SK-N-SH (cell line): ENCODE measurements at regions not wholly inside any gene's neighbourhood (a gene's known extent, or its start where the extent isn't known, plus 50 kb on each side); places are given as distances from the start of the nearest gene placed in this dataset.
"Not testable (repeated sequence)": the region's sequence is repeated elsewhere in the genome, so short reads cannot be mapped to it uniquely, and the experiment has no call there.

ENCODE experiments used
- CTCF ChIA-PET: fragments of 300-600, 350-600 bp; formaldehyde crosslinking; extraction: SDS; loops from one replicate; lab custom pipeline; 2021; lab: Yijun Ruan, JAX
- POLR2A ChIA-PET: fragments of 350-600 bp; sonication (Branson Sonifier 250); formaldehyde crosslinking; extraction: SDS; loops from one replicate; lab custom pipeline; 2020; ENCODE audit warnings: antibody characterized with exemption, inconsistent platforms; lab: Yijun Ruan, JAX
- DNase-seq: peaks from one replicate; pipeline ENCODE4 v3.0.0; 2012
- H2AFZ ChIP-seq: fragments of 200-600 bp; sonication (generic); 2 replicates; pipeline ENCODE4 v1.8.1; 2016; ENCODE audit warnings: antibody characterized with exemption, mild to moderate bottlenecking, low read depth
- H3F3A ChIP-seq: fragments of 200-600 bp; sonication (generic); replicated peaks from 2 replicates; pipeline ENCODE3; 2016; ENCODE audit warnings: antibody characterized with exemption, mild to moderate bottlenecking; ENCODE audit not compliant: insufficient read depth
- H3K27ac ChIP-seq, 2 experiments: fragments of 200-500 bp in 1 of 2; fragments of 200-600 bp in 1 of 2; sonication (Bioruptor generic) in 1 of 2; sonication (generic), shearing (Covaris generic) in 1 of 2; 2 replicates each; pipeline versions ENCODE4 v1.5.1 to v1.6.1; 2014 to 2016; ENCODE audit warnings: low read depth in 2 of 2, inconsistent platforms in 1 of 2, low read length in 1 of 2, mild to moderate bottlenecking in 1 of 2, mixed read lengths in 1 of 2
- H3K27me3 ChIP-seq: fragments of 200-600 bp; sonication (generic), shearing (Covaris generic); 2 replicates; pipeline ENCODE4 v1.6.1; 2016; ENCODE audit warnings: mixed run types; ENCODE audit not compliant: insufficient read depth
- H3K36me3 ChIP-seq, 2 experiments: fragments of 200-500 bp in 1 of 2; fragments of 200-600 bp in 1 of 2; sonication (Bioruptor generic) in 1 of 2; sonication (generic) in 1 of 2; replicated peaks in 1 of 2; 2 replicates each; pipeline versions ENCODE3 to v1.5.1; 2014 to 2016; ENCODE audit warnings: low read length in 1 of 2, mild to moderate bottlenecking in 1 of 2; ENCODE audit not compliant: insufficient read depth in 2 of 2, control insufficient read depth in 1 of 2
- H3K4me1 ChIP-seq, 2 experiments: fragments of 200-500 bp in 1 of 2; fragments of 200-600 bp in 1 of 2; sonication (Bioruptor generic) in 1 of 2; sonication (generic), shearing (Covaris generic) in 1 of 2; 2 replicates each; pipeline versions ENCODE4 v1.5.1 to v1.6.1; 2014 to 2016; ENCODE audit warnings: low read depth in 1 of 2, low read length in 1 of 2, mixed run types in 1 of 2; ENCODE audit not compliant: insufficient read depth in 2 of 2, control insufficient read depth in 1 of 2
- H3K4me2 ChIP-seq: fragments of 200-600 bp; sonication (generic), shearing (Covaris generic); 2 replicates; pipeline ENCODE4 v1.6.1; 2017; ENCODE audit warnings: mixed run types
- H3K4me3 ChIP-seq, 2 experiments: fragments of 200-500 bp in 1 of 2; fragments of 200-600 bp in 1 of 2; sonication (Bioruptor generic) in 1 of 2; sonication (generic), shearing (Covaris generic) in 1 of 2; 2 replicates each; pipeline versions ENCODE4 v1.5.1 to v1.8.1; 2014 to 2016; ENCODE audit warnings: low read depth in 2 of 2, inconsistent platforms in 1 of 2, low read length in 1 of 2, mild to moderate bottlenecking in 1 of 2, mixed read lengths in 1 of 2, moderate library complexity in 1 of 2
- H3K79me2 ChIP-seq: fragments of 200-600 bp; sonication (generic); 2 replicates; pipeline ENCODE4 v1.8.1; 2017; ENCODE audit warnings: mild to moderate bottlenecking; ENCODE audit not compliant: insufficient read depth
- H3K9ac ChIP-seq: fragments of 200-600 bp; sonication (generic); 2 replicates; pipeline ENCODE4 v1.6.1; 2017; ENCODE audit warnings: mixed run types
- H3K9me2 ChIP-seq: fragments of 200-600 bp; sonication (generic); 2 replicates; pipeline ENCODE4 v1.6.1; 2017; ENCODE audit warnings: mixed run types
- H3K9me3 ChIP-seq: fragments of 200-600 bp; sonication (generic); 2 replicates; pipeline ENCODE4 v1.6.1; 2017; ENCODE audit warnings: mixed run types, mild to moderate bottlenecking, moderate library complexity
- H4K20me1 ChIP-seq: fragments of 200-600 bp; sonication (generic); 2 replicates; pipeline ENCODE4 v1.6.1; 2017; ENCODE audit warnings: mild to moderate bottlenecking, mixed run types; ENCODE audit not compliant: insufficient read depth
- ELF1 ChIP-seq: IDR thresholded peaks from 2 replicates; pipeline ENCODE4 v1.4.0; 2012
- EZH2phosphoT487 ChIP-seq: fragments of 200-600 bp; sonication (generic); IDR thresholded peaks from 2 replicates; pipeline ENCODE4 v1.6.1; 2017; ENCODE audit warnings: low read depth, mixed run types, mild to moderate bottlenecking, antibody characterized with exemption, moderate library complexity, borderline replicate concordance
- FOSL2 ChIP-seq: IDR thresholded peaks from 2 replicates; pipeline ENCODE4 v1.4.0; 2012; ENCODE audit warnings: low read depth, mild to moderate bottlenecking, moderate library complexity, borderline replicate concordance
- FOXJ3 ChIP-seq: sonication (generic); formaldehyde crosslinking; IDR thresholded peaks from 2 replicates; pipeline ENCODE4 v1.5.1; 2020; ENCODE audit warnings: mild to moderate bottlenecking, missing genetic modification reagents
- FOXM1 ChIP-seq: IDR thresholded peaks from 2 replicates; pipeline ENCODE4 v1.4.0; 2012; ENCODE audit warnings: low read depth, mild to moderate bottlenecking
- GATA2 ChIP-seq: sonication (generic); formaldehyde crosslinking; IDR thresholded peaks from 2 replicates; pipeline ENCODE4 v1.5.0; 2020; ENCODE audit warnings: mild to moderate bottlenecking, missing genetic modification reagents
- NRF1 ChIP-seq: IDR thresholded peaks from 2 replicates; pipeline ENCODE4 v1.6.1; 2012; ENCODE audit warnings: low read depth, mild to moderate bottlenecking, low read length
- POLR2AphosphoS5 ChIP-seq: IDR thresholded peaks from 2 replicates; pipeline ENCODE4 v1.6.1; 2012; ENCODE audit warnings: low read depth, low read length
- RFX5 ChIP-seq: IDR thresholded peaks from 2 replicates; pipeline ENCODE4 v1.6.1; 2012; ENCODE audit warnings: mild to moderate bottlenecking, improper control_type of control experiment, low read length
- SIN3A ChIP-seq: IDR thresholded peaks from 2 replicates; pipeline ENCODE4 v1.6.1; 2012; ENCODE audit warnings: low read depth, mild to moderate bottlenecking, low read length, moderate library complexity, borderline replicate concordance
- SMC3 ChIP-seq: IDR thresholded peaks from 2 replicates; pipeline ENCODE4 v1.6.1; 2012; ENCODE audit warnings: low read depth, low read length, improper control_type of control experiment
- TCF12 ChIP-seq: IDR thresholded peaks from 2 replicates; pipeline ENCODE4 v1.4.0; 2012
- TEAD4 ChIP-seq: IDR thresholded peaks from 2 replicates; pipeline ENCODE4 v1.4.0; 2012; ENCODE audit warnings: mild to moderate bottlenecking, borderline replicate concordance; ENCODE audit not compliant: insufficient read depth
- YY1 ChIP-seq: IDR thresholded peaks from 2 replicates; pipeline ENCODE4 v1.4.0; 2012; ENCODE audit warnings: low read depth, mild to moderate bottlenecking
- WGBS: methylation state at CpG from one replicate; pipeline ENCODE4 v1.1.6; 2017; ENCODE audit warnings: low lambda C conversion rate; 5-methylcytosine and 5-hydroxymethylcytosine counted together
- TF ChIP-seq, protein P1 (sequence below): IDR thresholded peaks from 2 replicates; pipeline ENCODE4 v1.6.1; 2012; ENCODE audit warnings: mild to moderate bottlenecking, low read depth, low read length, moderate library complexity
- TF ChIP-seq, protein P2 (sequence below): IDR thresholded peaks from 2 replicates; pipeline ENCODE4; 2012
- TF ChIP-seq, protein P3 (sequence below): fragments of 200-600 bp; sonication (generic); IDR thresholded peaks from 2 replicates; pipeline ENCODE4 v1.6.1; 2017; ENCODE audit warnings: antibody characterized with exemption, mild to moderate bottlenecking, moderate library complexity
- TF ChIP-seq, protein P4 (sequence below): IDR thresholded peaks from 2 replicates; pipeline ENCODE4 v1.4.0; 2012; ENCODE audit warnings: low read depth
- TF ChIP-seq, protein P5 (sequence below): IDR thresholded peaks from 2 replicates; pipeline ENCODE4 v1.4.0; 2012; ENCODE audit warnings: low read depth, borderline replicate concordance

DNA sequence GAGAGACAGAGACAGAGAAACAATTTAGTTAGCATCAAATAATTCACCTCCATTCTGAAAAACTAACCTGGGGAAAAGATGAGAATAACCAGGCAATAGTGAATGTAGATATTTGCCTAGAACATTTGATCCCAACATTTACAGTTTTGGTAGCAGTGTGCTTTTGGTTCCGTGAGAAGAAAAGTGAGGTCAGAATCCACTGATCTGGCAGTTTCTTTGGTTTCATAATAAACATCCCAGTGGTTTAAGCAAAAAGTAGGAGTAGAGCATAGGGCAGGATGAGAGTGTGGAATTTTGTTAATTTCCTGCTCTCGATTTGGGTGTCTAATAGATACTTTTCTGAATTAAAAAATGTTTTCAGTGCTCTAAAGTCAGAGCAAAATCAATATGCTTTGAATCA, 887.0 kb downstream of the NR2F1-AS1 start:
- no peaks in the 10 kb centered on the region for H3K36me3 ChIP-seq
- no peak overlapping the region for H3K9ac ChIP-seq
- H3K79me2 ChIP-seq: no peaks in the 10 kb centered on the region
- H2AFZ ChIP-seq: no peak overlapping the region
- ChIA-PET CTCF (no interaction called here), POLR2A (no interaction called here)
- no peaks in the 10 kb centered on the region for H3K27me3 ChIP-seq
- H3K4me2 ChIP-seq: no peak overlapping the region
- H3K9me2 ChIP-seq: no peaks in the 10 kb centered on the region
- no peaks in the 10 kb centered on the region for H4K20me1 ChIP-seq
- no peak overlapping the region for H3K4me3 ChIP-seq
- WGBS: 89% methylated on average over 2 of the region's 2 CpGs
- no peak for TF ChIP-seq SMC3
- TF ChIP-seq EZH2phosphoT487: no peak
- no peak for TF ChIP-seq TEAD4
- no peak for TF ChIP-seq FOXJ3 (CRISPR knock-in tag)
- TF ChIP-seq, protein P1, sequence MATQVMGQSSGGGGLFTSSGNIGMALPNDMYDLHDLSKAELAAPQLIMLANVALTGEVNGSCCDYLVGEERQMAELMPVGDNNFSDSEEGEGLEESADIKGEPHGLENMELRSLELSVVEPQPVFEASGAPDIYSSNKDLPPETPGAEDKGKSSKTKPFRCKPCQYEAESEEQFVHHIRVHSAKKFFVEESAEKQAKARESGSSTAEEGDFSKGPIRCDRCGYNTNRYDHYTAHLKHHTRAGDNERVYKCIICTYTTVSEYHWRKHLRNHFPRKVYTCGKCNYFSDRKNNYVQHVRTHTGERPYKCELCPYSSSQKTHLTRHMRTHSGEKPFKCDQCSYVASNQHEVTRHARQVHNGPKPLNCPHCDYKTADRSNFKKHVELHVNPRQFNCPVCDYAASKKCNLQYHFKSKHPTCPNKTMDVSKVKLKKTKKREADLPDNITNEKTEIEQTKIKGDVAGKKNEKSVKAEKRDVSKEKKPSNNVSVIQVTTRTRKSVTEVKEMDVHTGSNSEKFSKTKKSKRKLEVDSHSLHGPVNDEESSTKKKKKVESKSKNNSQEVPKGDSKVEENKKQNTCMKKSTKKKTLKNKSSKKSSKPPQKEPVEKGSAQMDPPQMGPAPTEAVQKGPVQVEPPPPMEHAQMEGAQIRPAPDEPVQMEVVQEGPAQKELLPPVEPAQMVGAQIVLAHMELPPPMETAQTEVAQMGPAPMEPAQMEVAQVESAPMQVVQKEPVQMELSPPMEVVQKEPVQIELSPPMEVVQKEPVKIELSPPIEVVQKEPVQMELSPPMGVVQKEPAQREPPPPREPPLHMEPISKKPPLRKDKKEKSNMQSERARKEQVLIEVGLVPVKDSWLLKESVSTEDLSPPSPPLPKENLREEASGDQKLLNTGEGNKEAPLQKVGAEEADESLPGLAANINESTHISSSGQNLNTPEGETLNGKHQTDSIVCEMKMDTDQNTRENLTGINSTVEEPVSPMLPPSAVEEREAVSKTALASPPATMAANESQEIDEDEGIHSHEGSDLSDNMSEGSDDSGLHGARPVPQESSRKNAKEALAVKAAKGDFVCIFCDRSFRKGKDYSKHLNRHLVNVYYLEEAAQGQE: no peak
- TF ChIP-seq POLR2AphosphoS5: no peak
- no peak for TF ChIP-seq FOXM1
- TF ChIP-seq, protein P2, sequence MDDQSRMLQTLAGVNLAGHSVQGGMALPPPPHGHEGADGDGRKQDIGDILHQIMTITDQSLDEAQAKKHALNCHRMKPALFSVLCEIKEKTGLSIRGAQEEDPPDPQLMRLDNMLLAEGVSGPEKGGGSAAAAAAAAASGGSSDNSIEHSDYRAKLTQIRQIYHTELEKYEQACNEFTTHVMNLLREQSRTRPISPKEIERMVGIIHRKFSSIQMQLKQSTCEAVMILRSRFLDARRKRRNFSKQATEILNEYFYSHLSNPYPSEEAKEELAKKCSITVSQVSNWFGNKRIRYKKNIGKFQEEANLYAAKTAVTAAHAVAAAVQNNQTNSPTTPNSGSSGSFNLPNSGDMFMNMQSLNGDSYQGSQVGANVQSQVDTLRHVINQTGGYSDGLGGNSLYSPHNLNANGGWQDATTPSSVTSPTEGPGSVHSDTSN: no peak
- TF ChIP-seq, protein P3, sequence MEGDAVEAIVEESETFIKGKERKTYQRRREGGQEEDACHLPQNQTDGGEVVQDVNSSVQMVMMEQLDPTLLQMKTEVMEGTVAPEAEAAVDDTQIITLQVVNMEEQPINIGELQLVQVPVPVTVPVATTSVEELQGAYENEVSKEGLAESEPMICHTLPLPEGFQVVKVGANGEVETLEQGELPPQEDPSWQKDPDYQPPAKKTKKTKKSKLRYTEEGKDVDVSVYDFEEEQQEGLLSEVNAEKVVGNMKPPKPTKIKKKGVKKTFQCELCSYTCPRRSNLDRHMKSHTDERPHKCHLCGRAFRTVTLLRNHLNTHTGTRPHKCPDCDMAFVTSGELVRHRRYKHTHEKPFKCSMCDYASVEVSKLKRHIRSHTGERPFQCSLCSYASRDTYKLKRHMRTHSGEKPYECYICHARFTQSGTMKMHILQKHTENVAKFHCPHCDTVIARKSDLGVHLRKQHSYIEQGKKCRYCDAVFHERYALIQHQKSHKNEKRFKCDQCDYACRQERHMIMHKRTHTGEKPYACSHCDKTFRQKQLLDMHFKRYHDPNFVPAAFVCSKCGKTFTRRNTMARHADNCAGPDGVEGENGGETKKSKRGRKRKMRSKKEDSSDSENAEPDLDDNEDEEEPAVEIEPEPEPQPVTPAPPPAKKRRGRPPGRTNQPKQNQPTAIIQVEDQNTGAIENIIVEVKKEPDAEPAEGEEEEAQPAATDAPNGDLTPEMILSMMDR: no peak
- TF ChIP-seq RFX5: no peak
- TF ChIP-seq GATA2: no peak
- no peak for TF ChIP-seq NRF1
- TF ChIP-seq SIN3A: no peak
- TF ChIP-seq TCF12: no peak
- no peak for TF ChIP-seq FOSL2
- TF ChIP-seq YY1: no peak
- TF ChIP-seq, protein P4, sequence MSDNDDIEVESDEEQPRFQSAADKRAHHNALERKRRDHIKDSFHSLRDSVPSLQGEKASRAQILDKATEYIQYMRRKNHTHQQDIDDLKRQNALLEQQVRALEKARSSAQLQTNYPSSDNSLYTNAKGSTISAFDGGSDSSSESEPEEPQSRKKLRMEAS: no peak
- no peak for TF ChIP-seq ELF1
- TF ChIP-seq, protein P5, sequence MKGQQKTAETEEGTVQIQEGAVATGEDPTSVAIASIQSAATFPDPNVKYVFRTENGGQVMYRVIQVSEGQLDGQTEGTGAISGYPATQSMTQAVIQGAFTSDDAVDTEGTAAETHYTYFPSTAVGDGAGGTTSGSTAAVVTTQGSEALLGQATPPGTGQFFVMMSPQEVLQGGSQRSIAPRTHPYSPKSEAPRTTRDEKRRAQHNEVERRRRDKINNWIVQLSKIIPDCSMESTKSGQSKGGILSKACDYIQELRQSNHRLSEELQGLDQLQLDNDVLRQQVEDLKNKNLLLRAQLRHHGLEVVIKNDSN: no peak
- TF ChIP-seq, all 33 proteins: peak for 0
- no peaks in the 10 kb centered on the region for H3K9me3 ChIP-seq
- no peak for DNase-seq
- H3K4me1 ChIP-seq: no peaks in the 10 kb centered on the region; a peak in 1 of 4 replicates
- no peaks in the 10 kb centered on the region for H3F3A ChIP-seq
- no peak overlapping the region for H3K27ac ChIP-seq

DNA sequence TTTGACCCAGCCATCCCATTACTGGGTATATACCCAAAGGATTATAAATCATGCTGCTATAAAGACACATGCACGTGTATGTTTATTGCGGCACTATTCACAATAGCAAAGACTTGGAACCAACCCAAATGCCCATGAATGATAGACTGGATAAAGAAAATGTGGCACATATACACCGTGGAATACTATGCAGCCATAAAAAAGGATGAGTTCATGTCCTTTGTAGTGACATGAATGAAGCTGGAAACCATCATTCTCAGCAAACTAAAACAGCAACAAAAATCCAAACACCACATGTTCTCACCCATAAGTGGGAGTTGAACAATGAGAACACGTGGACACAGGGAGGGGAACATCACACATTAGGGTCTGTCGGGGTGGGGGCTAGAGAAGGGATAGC, 889.1 kb downstream of the NR2F1-AS1 start:
- CTCF ChIA-PET: interaction anchor here (0.9 kb wide), 1 partner anchor 400 kb away, joined by 3 read pairs; no protein-coding TSS in a partner anchor
- H3K36me3 ChIP-seq: not testable (repeated sequence)

More for the DNA sequence above, 889.1 kb downstream of the NR2F1-AS1 start:
- H3K4me2 ChIP-seq, H3K9me3 ChIP-seq, H3K27me3 ChIP-seq, DNase-seq, H3K9me2 ChIP-seq, H3F3A ChIP-seq, H3K4me1 ChIP-seq, H3K4me3 ChIP-seq, H4K20me1 ChIP-seq, H2AFZ ChIP-seq, H3K79me2 ChIP-seq, POLR2A ChIA-PET, H3K27ac ChIP-seq, H3K9ac ChIP-seq: not testable (repeated sequence)
- 75% methylated on average over 5 of the region's 5 CpGs for WGBS
